ENCODE measurements at regions not wholly inside any gene's neighbourhood (a gene's known extent, or its start where the extent isn't known, plus 50 kb on each side); places are given as distances from the start of the nearest gene placed in this dataset.
"Not testable (repeated sequence)": the region's sequence is repeated elsewhere in the genome, so short reads cannot be mapped to it uniquely, and the experiment has no call there.

GRCh38 chr3:26763723-26764122, 141.2 kb downstream of the LRRC3B start:
- DNase-seq, result no peak

DNA sequence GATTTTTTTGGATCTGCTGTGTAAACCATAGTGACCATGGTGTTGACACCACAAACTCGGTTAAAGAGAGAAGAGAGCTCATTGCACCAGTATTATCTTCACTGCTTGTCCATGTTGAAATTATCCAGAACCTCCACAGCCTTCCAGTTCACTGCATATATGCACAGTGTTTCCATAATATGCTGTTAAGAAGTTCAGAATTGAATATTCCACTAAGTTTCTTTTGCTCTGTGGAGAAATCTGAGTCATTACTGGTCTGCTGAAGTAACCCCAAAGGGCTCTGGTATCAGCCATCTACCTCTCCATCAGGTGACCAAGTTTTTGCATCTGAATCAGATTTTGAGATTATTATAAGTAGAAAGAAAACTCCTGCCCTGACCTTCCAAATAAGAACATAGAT, 143.5 kb downstream of the LRRC3B start:
- no peak for DNase-seq

- DNase-seq, result no peak
These were observed 145.6 kb downstream of the LRRC3B start for GRCh38 chr3:26768068-26768651.

DNA sequence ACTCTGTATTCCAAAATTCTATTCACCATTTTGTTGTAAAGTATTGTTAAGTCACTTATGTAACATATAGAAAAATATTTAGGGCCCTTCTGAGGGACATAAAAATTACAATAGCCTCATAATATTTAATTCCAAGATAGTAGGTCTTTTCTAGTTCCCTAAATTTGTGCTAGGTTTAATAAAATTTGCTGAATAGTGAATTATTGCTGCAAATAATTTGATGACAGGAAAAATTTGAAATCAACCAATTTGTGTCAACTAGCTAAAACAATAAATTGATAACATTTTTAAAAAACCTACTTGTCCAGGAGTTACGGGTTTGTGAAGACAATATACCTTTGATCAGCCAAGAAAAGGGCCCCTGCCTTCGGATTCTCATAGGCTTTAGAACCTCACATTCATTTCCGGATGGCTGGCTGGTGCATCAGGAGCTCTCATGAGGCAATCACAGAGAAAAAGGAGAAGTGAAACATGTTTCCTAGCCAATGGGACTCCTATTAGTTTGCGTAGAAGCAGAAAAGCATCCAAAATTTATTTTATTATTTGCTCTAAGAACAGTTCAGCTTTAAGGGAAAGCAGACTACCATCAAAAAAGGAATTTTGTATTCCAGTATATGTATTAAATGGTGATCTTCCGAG, 177.2 kb downstream of the LRRC3B start:
- DNase-seq, result peak; percentile 58

GRCh38 chr3:26807272-26807671, 184.7 kb downstream of the LRRC3B start:
- peak; percentile 4 for DNase-seq

- no peak for DNase-seq
These were observed 202.9 kb downstream of the LRRC3B start for GRCh38 chr3:26825454-26825853.

DNA sequence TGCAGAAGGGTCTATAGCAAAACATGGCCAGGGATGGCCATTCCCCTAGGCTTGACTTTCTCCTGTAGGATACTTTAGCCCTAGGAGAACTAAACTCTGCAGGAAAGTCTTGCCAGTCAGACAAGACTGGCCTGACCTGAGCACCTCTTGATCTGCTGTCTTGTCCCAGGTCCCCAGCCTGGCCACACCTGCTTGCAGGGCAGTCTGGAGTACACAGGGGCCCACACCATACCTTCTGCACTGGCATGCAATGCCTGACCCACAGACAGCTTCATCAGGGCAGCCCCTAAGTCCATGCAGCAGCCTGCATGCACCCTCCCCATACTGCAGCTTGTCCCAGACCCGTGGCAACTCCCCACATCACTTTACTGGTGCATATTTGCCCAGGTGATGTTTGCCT, 204.6 kb downstream of the LRRC3B start:
- DNase-seq, result no peak

- DNase-seq, result no peak
These were observed 215.5 kb downstream of the LRRC3B start for GRCh38 chr3:26838026-26838425.

DNA sequence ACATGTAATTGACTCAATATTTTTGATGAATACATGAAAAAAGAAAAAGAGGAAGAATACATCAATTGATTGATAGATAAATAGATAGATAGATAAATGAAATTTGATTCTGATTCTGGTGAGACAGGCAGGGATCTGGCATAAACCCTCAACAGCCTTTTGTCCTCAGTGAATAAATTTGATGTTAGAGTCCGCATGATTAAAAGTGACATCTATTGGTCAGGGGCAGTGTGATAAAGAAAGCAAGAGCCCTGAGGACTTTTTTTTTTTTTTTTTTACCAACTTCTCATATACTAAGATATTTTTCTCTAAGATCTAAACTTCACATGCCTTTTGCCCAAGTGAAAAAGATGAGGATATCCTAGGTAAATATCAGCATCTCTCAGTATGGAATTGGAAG, 216.4 kb downstream of the LRRC3B start:
- no peak for DNase-seq

GRCh38 chr3:26840272-26840870, 217.8 kb downstream of the LRRC3B start:
- DNase-seq, result no peak

DNA sequence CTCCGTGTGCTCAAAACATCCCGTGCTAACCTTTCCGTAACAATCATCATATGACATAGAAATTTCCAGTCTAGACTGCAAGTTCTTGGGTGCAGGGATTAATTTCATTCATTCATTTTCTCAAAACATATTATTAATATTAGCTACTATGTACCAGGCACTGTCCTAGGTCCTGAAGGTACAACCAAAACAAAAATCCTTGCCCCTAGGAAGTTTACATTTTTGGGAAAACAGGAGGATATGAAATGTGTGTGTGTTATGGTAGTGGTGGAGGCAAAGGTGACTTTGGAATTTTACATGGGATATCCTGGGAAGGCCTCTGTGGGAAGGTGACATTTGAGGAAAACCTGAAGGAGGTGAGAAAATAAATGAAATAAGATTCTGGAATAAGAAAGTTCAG, 222.6 kb downstream of the LRRC3B start:
- DNase-seq, result no peak

DNA sequence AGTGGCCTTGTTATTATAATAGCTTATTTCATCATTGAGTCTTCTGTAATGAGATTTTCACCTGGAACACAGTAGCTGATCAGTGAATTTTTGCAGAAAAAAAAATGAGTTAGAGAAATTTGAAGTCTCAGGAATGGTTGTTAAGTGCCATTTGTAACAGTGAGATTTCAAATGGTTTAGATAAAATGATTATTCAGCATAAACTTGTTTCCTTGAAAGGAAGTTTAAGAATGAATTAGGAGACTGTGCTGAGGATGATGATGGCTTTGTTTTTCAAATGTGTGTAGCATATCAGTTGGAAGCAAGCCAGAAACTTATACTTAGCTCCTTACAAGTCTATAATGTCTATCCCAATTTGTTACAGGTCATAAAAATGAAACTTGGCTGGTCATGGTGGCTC, 225.1 kb downstream of the LRRC3B start:
- DNase-seq, result no peak

- no peak for DNase-seq
These were observed 271.9 kb downstream of the LRRC3B start for GRCh38 chr3:26894443-26894842.

GRCh38 chr3:26915208-26915607, 292.6 kb downstream of the LRRC3B start:
- DNase-seq, result peak; percentile 7

DNA sequence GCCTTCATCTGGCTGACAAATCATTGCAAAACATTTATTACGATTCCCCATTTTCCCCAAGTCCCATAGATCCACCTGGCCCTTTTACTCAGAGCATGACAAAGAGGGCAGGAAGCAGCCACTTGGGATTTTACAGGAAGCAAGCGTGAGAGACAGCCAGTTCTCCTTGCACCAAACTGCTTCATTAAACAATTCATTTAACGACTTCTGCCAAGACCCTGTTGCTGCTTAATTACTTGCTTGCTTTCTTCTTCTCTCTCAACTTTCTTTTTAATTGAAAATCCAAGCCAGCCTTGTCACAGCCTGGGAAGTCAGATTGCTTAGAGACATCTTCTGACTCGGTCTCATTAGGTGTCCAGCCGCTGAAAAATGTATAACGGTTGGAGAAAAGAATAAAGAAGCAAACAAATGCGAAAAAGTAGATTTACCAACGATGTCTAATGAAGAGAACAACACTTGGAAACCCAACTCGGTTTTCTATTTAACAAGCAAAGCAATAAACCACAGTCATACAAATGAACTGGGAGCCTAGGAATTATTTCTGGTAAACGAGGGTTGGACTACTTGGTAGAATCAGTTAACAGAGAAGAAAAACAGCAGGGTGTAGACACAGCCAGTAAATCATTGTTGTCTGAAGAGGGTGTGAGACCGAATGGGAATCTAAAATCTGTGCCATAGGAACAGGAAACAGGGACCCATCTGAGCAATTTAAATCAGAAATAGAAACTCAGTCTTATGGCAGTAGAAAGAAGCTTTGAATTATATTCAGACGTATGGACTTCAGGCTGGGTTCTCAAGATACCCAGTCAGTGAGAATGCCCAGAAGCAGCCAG, 298.3 kb downstream of the LRRC3B start:
- no peak for DNase-seq

DNA sequence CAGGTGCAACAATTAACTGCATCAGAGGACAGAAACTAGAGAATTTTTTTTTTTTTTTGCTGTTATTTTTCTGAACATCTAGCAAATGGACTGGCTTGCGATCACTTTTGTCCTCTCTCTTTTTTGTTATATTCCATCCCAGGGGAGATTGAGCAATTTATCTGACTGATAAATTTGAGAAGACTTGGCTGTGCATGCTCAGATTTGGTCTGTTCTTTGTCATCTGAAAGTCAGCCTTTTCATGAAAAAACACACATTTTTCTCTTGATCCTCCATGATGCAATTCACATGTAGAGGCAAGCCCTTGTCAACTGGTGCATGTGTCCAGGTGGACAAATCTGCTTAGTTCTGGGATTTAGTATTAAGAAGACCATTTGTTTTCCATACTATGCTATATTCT, 309.3 kb downstream of the LRRC3B start:
- no peak for DNase-seq

DNA sequence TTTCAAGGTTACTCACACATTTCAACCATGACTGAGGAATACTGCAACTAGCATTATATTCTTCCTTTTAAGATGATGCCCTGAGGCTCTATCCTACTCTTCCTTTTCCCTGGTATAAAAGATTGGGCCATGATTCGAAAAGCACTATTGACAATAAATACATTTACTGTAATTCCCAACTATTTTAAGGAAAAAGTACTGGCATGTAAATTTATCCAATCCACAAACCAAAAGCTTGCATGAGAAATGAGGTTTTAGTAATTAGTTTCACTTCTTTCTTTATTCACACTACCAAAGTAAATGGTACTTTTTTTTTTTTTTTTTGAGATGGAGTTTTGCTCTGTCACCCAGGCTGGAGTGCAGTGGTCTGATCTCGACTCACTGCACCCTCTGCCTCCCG, 310.2 kb downstream of the LRRC3B start:
- no peak for DNase-seq

GRCh38 chr3:26945480-26945879, 322.9 kb downstream of the LRRC3B start:
- not testable (repeated sequence) for DNase-seq

DNA sequence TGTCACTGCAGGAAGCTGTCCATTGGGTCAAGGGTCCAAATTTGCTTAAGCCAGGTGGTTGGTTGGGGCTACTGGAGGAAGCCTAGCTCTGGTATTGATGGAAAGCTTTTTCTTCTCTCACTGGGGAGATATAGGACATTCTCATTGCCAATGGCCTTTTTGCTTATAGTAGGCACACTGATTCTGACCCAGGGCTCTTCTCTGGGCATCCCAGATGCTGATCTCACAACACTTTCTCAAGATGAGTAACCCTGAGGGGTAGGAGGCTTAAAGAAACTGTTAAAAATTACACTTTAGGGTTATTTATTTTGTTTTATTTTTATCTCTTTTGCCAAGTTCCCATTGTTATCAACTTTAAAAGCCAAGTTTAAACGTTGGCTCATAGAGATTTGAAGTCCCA, 337.8 kb downstream of the LRRC3B start:
- no peak for DNase-seq

GRCh38 chr3:26962492-26963360, 340.2 kb downstream of the LRRC3B start:
- peak; percentile 24 for DNase-seq

DNA sequence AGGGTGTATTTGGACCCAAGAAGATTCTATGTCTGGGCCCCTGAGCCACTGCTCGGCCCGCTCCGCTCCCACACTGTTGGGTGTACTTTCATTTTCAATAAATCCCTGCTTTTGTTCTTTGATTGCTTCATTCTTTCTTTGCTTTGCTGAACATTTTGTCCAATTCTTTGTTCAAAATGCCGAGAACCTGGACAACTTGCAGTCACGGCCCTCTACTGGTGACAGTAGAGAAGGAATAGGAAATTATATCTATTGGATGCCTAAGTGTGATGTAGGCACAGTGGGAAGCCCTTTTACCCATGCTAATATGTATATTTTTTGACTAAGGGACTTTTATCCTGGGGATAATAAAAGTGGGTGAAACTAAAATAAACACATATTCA, 340.8 kb downstream of the LRRC3B start:
- DNase-seq, result peak; percentile 24

- no peak for DNase-seq
These were observed 341.7 kb downstream of the LRRC3B start for GRCh38 chr3:26964313-26964712.

GRCh38 chr3:26964836-26965235, 342.3 kb downstream of the LRRC3B start:
- DNase-seq, result no peak

Data from OCI-M1 (cell line).